HCT116 (cell line): ENCODE measurements at regions not wholly inside any gene's neighbourhood (a gene's known extent, or its start where the extent isn't known, plus 50 kb on each side); places are given as distances from the start of the nearest gene placed in this dataset.

Experiments
- ATAC-seq: fragments of 200-7000 bp; cut with Tn5 transposase; 2 replicates; pipeline ENCODE4 v1.9.1; 2020; ENCODE audit warnings: mild to moderate bottlenecking, moderate library complexity
- BruUV-seq: library from RNA; stranded (reverse); fragments of 400-500 nt; replicated peaks from 2 replicates; lab custom pipeline; 2021; lab: Mats Ljungman, UMichigan
- CTCF ChIA-PET: fragments of 300-600 bp; sonication (Branson Sonifier 250); formaldehyde crosslinking; loops from one replicate; lab custom pipeline; 2021; ENCODE audit warnings: antibody characterized with exemption; lab: Charles Lee
- POLR2A ChIA-PET: fragments of 300-600, 350-600 bp; sonication (Branson Sonifier 250); formaldehyde crosslinking; loops from one replicate; lab custom pipeline; 2021; ENCODE audit warnings: antibody characterized with exemption; lab: Charles Lee
- RAD21 ChIA-PET, 2 experiments: fragments of 300-600 bp; sonication (Branson Sonifier 250); formaldehyde crosslinking; loops; one replicate each; lab custom pipeline; 2023; ENCODE audit warnings: low total read pairs in 2 of 2; ENCODE audit not compliant: uncharacterized antibody in 2 of 2, unreplicated experiment in 2 of 2, low non-redundant PET in 1 of 2; lab: Charles Lee
- DNase-seq: peaks from one replicate; pipeline ENCODE4 v3.0.0-alpha.2; 2010; ENCODE audit warnings: low read depth, low spot score
- H2AFZ ChIP-seq: fragments of 200-600 bp; shearing (Covaris generic), sonication (generic); 2 replicates; pipeline ENCODE4 v1.6.1; 2017; ENCODE audit warnings: low read depth, mixed run types, mixed read lengths, antibody characterized with exemption, low read length; ENCODE audit not compliant: poor library complexity, severe bottlenecking
- H3K27ac ChIP-seq: 2 replicates; pipeline ENCODE4 v1.5.1; 2012; ENCODE audit warnings: low read depth, low read length
- H3K27me3 ChIP-seq: fragments of 200-600 bp; sonication (generic); 2 replicates; pipeline ENCODE4 v1.6.1; 2016; ENCODE audit warnings: mixed run types, low read length, mixed read lengths; ENCODE audit not compliant: insufficient read depth
- H3K36me3 ChIP-seq, 2 experiments: fragments of 200-500 bp in 1 of 2; fragments of 200-600 bp in 1 of 2; sonication (Bioruptor generic) in 1 of 2; sonication (generic) in 1 of 2; 2 replicates each; pipeline versions ENCODE4 v1.5.1 to v1.6.1; 2014 to 2016; ENCODE audit warnings: low read length in 2 of 2, inconsistent platforms in 1 of 2, mixed read lengths in 1 of 2, mixed run types in 1 of 2; ENCODE audit not compliant: insufficient read depth in 2 of 2, control insufficient read depth in 1 of 2
- H3K4me1 ChIP-seq, 2 experiments: fragments of 200-600 bp in 1 of 2; sonication (generic) in 1 of 2; 2 replicates each; pipeline versions ENCODE4 v1.5.1 to v1.6.1; 2012 to 2017; ENCODE audit warnings: low read length in 2 of 2, inconsistent platforms in 1 of 2, mild to moderate bottlenecking in 1 of 2, mixed read lengths in 1 of 2, mixed run types in 1 of 2, moderate library complexity in 1 of 2; ENCODE audit not compliant: insufficient read depth in 2 of 2, control insufficient read depth in 1 of 2
- H3K4me2 ChIP-seq: fragments of 200-600 bp; sonication (generic); 2 replicates; pipeline ENCODE4 v1.6.1; 2017; ENCODE audit warnings: mixed run types, low read length, mixed read lengths
- H3K4me3 ChIP-seq, 2 experiments: fragments of 200-600 bp in 1 of 2; sonication (generic) in 1 of 2; replicated peaks in 1 of 2; 2 replicates each; pipeline ENCODE4 v1.5.1; 2011 to 2016; ENCODE audit warnings: low read length in 2 of 2, control low read depth in 1 of 2, low read depth in 1 of 2, mild to moderate bottlenecking in 1 of 2, mixed read lengths in 1 of 2, mixed run types in 1 of 2
- H3K79me2 ChIP-seq: fragments of 200-600 bp; sonication (generic); 2 replicates; pipeline ENCODE4 v1.6.1; 2017; ENCODE audit warnings: mild to moderate bottlenecking, mixed run types, low read length, moderate library complexity, mixed read lengths; ENCODE audit not compliant: insufficient read depth
- H3K9ac ChIP-seq: fragments of 200-600 bp; sonication (generic); 2 replicates; pipeline ENCODE4 v1.6.1; 2016; ENCODE audit warnings: low read length, mixed read lengths
- H3K9me2 ChIP-seq: fragments of 200-600 bp; sonication (generic), shearing (Covaris generic); 2 replicates; pipeline ENCODE4 v1.6.1; 2017; ENCODE audit warnings: mixed run types, mild to moderate bottlenecking, moderate library complexity; ENCODE audit not compliant: insufficient read depth
- H3K9me3 ChIP-seq, 2 experiments: fragments of 200-500 bp in 1 of 2; fragments of 200-600 bp in 1 of 2; sonication (Bioruptor generic) in 1 of 2; sonication (generic) in 1 of 2; 2 replicates each; pipeline ENCODE4 v1.6.1; 2014 to 2017; ENCODE audit warnings: low read length in 2 of 2, mixed read lengths in 2 of 2, inconsistent platforms in 1 of 2, low read depth in 1 of 2, mild to moderate bottlenecking in 1 of 2, mixed run types in 1 of 2, moderate library complexity in 1 of 2; ENCODE audit not compliant: control insufficient read depth in 1 of 2, insufficient read depth in 1 of 2
- H4K20me1 ChIP-seq: fragments of 200-600 bp; sonication (generic), shearing (Covaris generic); 2 replicates; pipeline ENCODE4 v1.6.1; 2017; ENCODE audit warnings: mixed run types, mild to moderate bottlenecking, moderate library complexity; ENCODE audit not compliant: insufficient read depth
- ATF3 ChIP-seq: IDR thresholded peaks from 2 replicates; pipeline ENCODE4 v1.6.1; 2012
- CBX3 ChIP-seq: IDR thresholded peaks from 2 replicates; pipeline ENCODE4 v1.6.1; 2012; ENCODE audit warnings: low read depth
- CEBPB ChIP-seq: IDR thresholded peaks from 2 replicates; pipeline ENCODE4 v1.6.1; 2012; ENCODE audit warnings: low read depth
- CTCF ChIP-seq, 3 experiments: fragments of 200-600 bp in 1 of 3; sonication (generic) in 1 of 3; IDR thresholded peaks in 2 of 3; conservative IDR thresholded peaks in 1 of 3; 2 replicates each; pipeline ENCODE4 v1.5.1; 2012 to 2017; ENCODE audit warnings: low read depth in 2 of 3, low read length in 2 of 3, antibody characterized with exemption in 1 of 3, borderline replicate concordance in 1 of 3, control low read depth in 1 of 3, mild to moderate bottlenecking in 1 of 3, mixed read lengths in 1 of 3, mixed run types in 1 of 3, moderate library complexity in 1 of 3; ENCODE audit not compliant: insufficient read depth in 1 of 3
- EGR1 ChIP-seq: IDR thresholded peaks from 2 replicates; pipeline ENCODE4 v1.6.1; 2012; ENCODE audit warnings: low read depth
- ELF1 ChIP-seq: IDR thresholded peaks from 2 replicates; pipeline ENCODE4 v1.6.1; 2012; ENCODE audit warnings: low read depth, borderline replicate concordance
- EZH2 ChIP-seq: fragments of 200-600 bp; sonication (generic); IDR thresholded peaks from 2 replicates; pipeline ENCODE4 v1.6.1; 2017; ENCODE audit warnings: antibody characterized with exemption, mixed run types
- EZH2phosphoT487 ChIP-seq: fragments of 200-600 bp; IDR thresholded peaks from 2 replicates; pipeline ENCODE4 v1.6.1; 2018; ENCODE audit warnings: antibody characterized with exemption, borderline replicate concordance
- FOSL1 ChIP-seq: IDR thresholded peaks from 2 replicates; pipeline ENCODE4 v1.6.1; 2012; ENCODE audit warnings: low read depth
- JUND ChIP-seq: IDR thresholded peaks from 2 replicates; pipeline ENCODE4 v1.6.1; 2012
- MAX ChIP-seq: IDR thresholded peaks from 2 replicates; pipeline ENCODE4 v1.6.1; 2012
- POLR2A ChIP-seq: IDR thresholded peaks from 2 replicates; pipeline ENCODE4 v1.7.0; 2011; ENCODE audit warnings: borderline replicate concordance; ENCODE audit not compliant: insufficient read depth, insufficient read length; ENCODE audit errors: extremely low read depth
- POLR2AphosphoS5 ChIP-seq: IDR thresholded peaks from 2 replicates; pipeline ENCODE4 v1.6.1; 2011; ENCODE audit warnings: mild to moderate bottlenecking, low read depth, low read length, moderate library complexity
- RAD21 ChIP-seq: IDR thresholded peaks from 2 replicates; pipeline ENCODE4 v1.6.1; 2012; ENCODE audit warnings: low read depth, mild to moderate bottlenecking
- SP1 ChIP-seq: IDR thresholded peaks from 2 replicates; pipeline ENCODE4 v1.6.1; 2012; ENCODE audit warnings: low read depth
- SRF ChIP-seq: IDR thresholded peaks from 2 replicates; pipeline ENCODE4 v1.6.1; 2012; ENCODE audit warnings: low read depth
- YY1 ChIP-seq: IDR thresholded peaks from 2 replicates; pipeline ENCODE4 v1.6.1; 2011; ENCODE audit warnings: low read length, low read depth, moderate library complexity, mild to moderate bottlenecking; ENCODE audit not compliant: insufficient replicate concordance; ENCODE audit errors: extremely low read depth
- ZFX ChIP-seq: fragments of 450-650 bp; IDR thresholded peaks from 2 replicates; pipeline ENCODE4 v1.6.1; 2017
- ZNF274 ChIP-seq: fragments of 200-500 bp; sonication (Bioruptor generic); IDR thresholded peaks from 2 replicates; pipeline ENCODE4 v1.6.1; 2014; ENCODE audit warnings: mild to moderate bottlenecking, low read depth, low read length, inconsistent platforms
- intact Hi-C: fragments of 100-400 bp; cut with micrococcal nuclease; formaldehyde crosslinking; loops from 2 replicates; pipeline ENCODE4 v1.10.0; 2022

- no peak overlapping the region for H3K9ac ChIP-seq
- no peak overlapping the region for H3K27ac ChIP-seq
- H3K79me2 ChIP-seq = no peaks in the 10 kb centered on the region
- ATAC-seq = no peak
- CTCF ChIA-PET = no interaction called here
- no peaks in the 10 kb centered on the region for H3K36me3 ChIP-seq
- H3K27me3 ChIP-seq = no peaks in the 10 kb centered on the region
- H3K4me3 ChIP-seq = no peak overlapping the region
- H2AFZ ChIP-seq = no peak overlapping the region
- H4K20me1 ChIP-seq = no peaks in the 10 kb centered on the region
- H3K4me1 ChIP-seq = no peaks in the 10 kb centered on the region
- no peaks in the 10 kb centered on the region for H3K9me2 ChIP-seq
- no peaks in the 10 kb centered on the region for H3K9me3 ChIP-seq
- no peak for TF ChIP-seq POLR2A
- no peak for TF ChIP-seq SRF
- no peak for TF ChIP-seq CBX3
- TF ChIP-seq EZH2phosphoT487 = no peak
- no peak for TF ChIP-seq MAX
- TF ChIP-seq CEBPB = no peak
- no peak for TF ChIP-seq ATF3
- TF ChIP-seq RAD21 = no peak
- TF ChIP-seq SP1 = no peak
- TF ChIP-seq ELF1 = no peak
- no peak for TF ChIP-seq EZH2
- no peak for TF ChIP-seq ZNF274
- no peak for TF ChIP-seq POLR2AphosphoS5
- TF ChIP-seq YY1 = no peak
- no peak for TF ChIP-seq FOSL1
- no peak for TF ChIP-seq CTCF (IDR thresholded peaks at IDR 0.05 in 2 of 3, conservative IDR thresholded peaks at IDR 0.05 in 1 of 3; ENCODE audit: borderline replicate concordance in 1 of 3, insufficient read depth in 1 of 3, low read depth in 2 of 3, low read length in 2 of 3)
- TF ChIP-seq JUND = no peak
- no peak for TF ChIP-seq ZFX
- TF ChIP-seq EGR1 = no peak
- TF ChIP-seq, all 23 proteins: peak for 0
- ChIA-PET RAD21 (no interaction called here), POLR2A (no interaction called here)
- intact Hi-C loops = no loop called here
- DNase-seq = no peak
- no peak overlapping the region for H3K4me2 ChIP-seq
- no TSS peak for BruUV-seq
These were observed 235.7 kb upstream of the TNC start for GRCh38 chr9:115353681-115354080.
